H1 (cell line): ENCODE measurements at regions not wholly inside any gene's neighbourhood (a gene's known extent, or its start where the extent isn't known, plus 50 kb on each side); places are given as distances from the start of the nearest gene placed in this dataset.

Source experiments
- CTCF ChIA-PET: fragments of 300-600 bp; sonication (Branson Sonifier 250); formaldehyde crosslinking; loops from one replicate; lab custom pipeline; 2021; ENCODE audit not compliant: partially characterized antibody; lab: Charles Lee
- POLR2A ChIA-PET: fragments of 300-600 bp; sonication (Branson Sonifier 250); formaldehyde crosslinking; loops from one replicate; lab custom pipeline; 2021; ENCODE audit warnings: inconsistent platforms; ENCODE audit not compliant: partially characterized antibody; lab: Charles Lee
- DNase-seq, 2 experiments: peaks; one replicate each; pipeline versions ENCODE4 v3.0.0 to v3.0.0-alpha.2; 2010 to 2022; ENCODE audit warnings: low spot score in 2 of 2, low read depth in 1 of 2, mixed read lengths in 1 of 2
- FAIRE-seq: peaks from 2 replicates; lab custom pipeline; 2011; peaks lifted over from hg19 to GRCh38; lab: Jason Lieb, UNC
- H2AFZ ChIP-seq: 2 replicates; pipeline ENCODE4 v1.8.1; 2012; ENCODE audit warnings: low read length, inconsistent platforms
- H2AK5ac ChIP-seq: 2 replicates; pipeline ENCODE4 v1.6.1; 2013; ENCODE audit warnings: low read depth, low read length
- H2BK120ac ChIP-seq: replicated peaks from 2 replicates; pipeline ENCODE3; 2013; ENCODE audit warnings: low read depth, low read length, inconsistent platforms
- H2BK12ac ChIP-seq: 2 replicates; pipeline ENCODE4 v1.6.1; 2013; ENCODE audit warnings: low read depth, low read length
- H2BK15ac ChIP-seq: 2 replicates; pipeline ENCODE4 v1.6.1; 2013; ENCODE audit warnings: low read length
- H2BK20ac ChIP-seq: 2 replicates; pipeline ENCODE4 v1.6.1; 2013; ENCODE audit warnings: low read length
- H2BK5ac ChIP-seq: 2 replicates; pipeline ENCODE4 v1.6.1; 2013; ENCODE audit warnings: low read depth, low read length
- H3K14ac ChIP-seq: 2 replicates; pipeline ENCODE4 v1.6.1; 2013; ENCODE audit warnings: inconsistent platforms; ENCODE audit not compliant: insufficient read length
- H3K18ac ChIP-seq: 2 replicates; pipeline ENCODE4 v1.6.1; 2013; ENCODE audit warnings: low read length; ENCODE audit errors: extremely low read depth
- H3K23ac ChIP-seq: 2 replicates; pipeline ENCODE4 v1.6.1; 2013; ENCODE audit warnings: inconsistent platforms; ENCODE audit not compliant: insufficient read length
- H3K23me2 ChIP-seq: 2 replicates; pipeline ENCODE4 v1.6.1; 2013; ENCODE audit warnings: low read depth, low read length
- H3K27ac ChIP-seq: 2 replicates; pipeline ENCODE4 v1.6.1; 2011; ENCODE audit warnings: low read depth, low read length, inconsistent platforms
- H3K27me3 ChIP-seq, 4 experiments: replicated peaks in 1 of 4; 1 replicate in 1 of 4; 2 replicates in 3 of 4; pipeline versions ENCODE4 v1.6.1 to v1.8.1; 2011 to 2013; ENCODE audit warnings: low read length in 3 of 4, mild to moderate bottlenecking in 3 of 4, inconsistent platforms in 2 of 4, mixed read lengths in 2 of 4, moderate library complexity in 1 of 4; ENCODE audit not compliant: control insufficient read depth in 3 of 4, insufficient read depth in 3 of 4; ENCODE audit errors: extremely low read depth in 1 of 4
- H3K36me3 ChIP-seq, 4 experiments: 2 replicates each; pipeline versions ENCODE4 v1.6.1 to v1.8.1; 2011 to 2013; ENCODE audit warnings: mild to moderate bottlenecking in 4 of 4, low read length in 3 of 4, moderate library complexity in 2 of 4, control low read depth in 1 of 4, inconsistent platforms in 1 of 4; ENCODE audit not compliant: insufficient read depth in 4 of 4, control insufficient read depth in 2 of 4
- H3K4ac ChIP-seq: replicated peaks from 2 replicates; pipeline ENCODE3; 2013; ENCODE audit warnings: low read length, low read depth, mixed read lengths, inconsistent platforms; ENCODE audit not compliant: insufficient read length
- H3K4me1 ChIP-seq, 4 experiments: replicated peaks in 1 of 4; 1 replicate in 1 of 4; 2 replicates in 3 of 4; pipeline versions ENCODE4 v1.6.1 to v1.8.1; 2011 to 2013; ENCODE audit warnings: low read length in 3 of 4, inconsistent platforms in 2 of 4, mixed read lengths in 1 of 4; ENCODE audit not compliant: insufficient read depth in 4 of 4, control insufficient read depth in 3 of 4
- H3K4me2 ChIP-seq, 2 experiments: 2 replicates each; pipeline versions ENCODE4 v1.6.1 to v1.8.1; 2011 to 2013; ENCODE audit warnings: low read depth in 2 of 2, low read length in 2 of 2, control low read depth in 1 of 2, inconsistent platforms in 1 of 2, mild to moderate bottlenecking in 1 of 2; ENCODE audit not compliant: insufficient read depth in 1 of 2
- H3K4me3 ChIP-seq, 4 experiments: fragments of 200-600, 300-600 bp in 1 of 4; sonication (generic), shearing (Covaris generic), sonication (Bioruptor Twin) in 1 of 4; 2 replicates each; pipeline versions ENCODE4 v1.5.1 to v1.8.1; 2011 to 2016; ENCODE audit warnings: low read length in 4 of 4, low read depth in 3 of 4, control low read depth in 2 of 4, inconsistent platforms in 2 of 4, mild to moderate bottlenecking in 2 of 4, mixed read lengths in 1 of 4, moderate library complexity in 1 of 4; ENCODE audit not compliant: insufficient read depth in 2 of 4; ENCODE audit errors: extremely low read depth in 1 of 4
- H3K56ac ChIP-seq: replicated peaks from 2 replicates; pipeline ENCODE3; 2013; ENCODE audit warnings: low read depth, mild to moderate bottlenecking, mixed read lengths, low read length, inconsistent platforms; ENCODE audit not compliant: insufficient read length
- H3K79me1 ChIP-seq: 2 replicates; pipeline ENCODE4 v1.6.1; 2013; ENCODE audit warnings: low read depth, low read length, control low read depth
- H3K79me2 ChIP-seq, 2 experiments: 2 replicates each; pipeline versions ENCODE4 v1.6.1 to v1.8.1; 2012 to 2013; ENCODE audit warnings: low read length in 2 of 2, mild to moderate bottlenecking in 2 of 2, inconsistent platforms in 1 of 2; ENCODE audit not compliant: insufficient read depth in 2 of 2, control insufficient read depth in 1 of 2
- H3K9ac ChIP-seq, 4 experiments: replicated peaks in 1 of 4; 1 replicate in 1 of 4; 2 replicates in 3 of 4; pipeline versions ENCODE4 v1.6.1 to v1.8.1; 2011 to 2013; ENCODE audit warnings: low read depth in 3 of 4, low read length in 3 of 4, control low read depth in 2 of 4, mild to moderate bottlenecking in 2 of 4, moderate library complexity in 2 of 4, inconsistent platforms in 1 of 4; ENCODE audit errors: extremely low read depth in 1 of 4
- H3K9me3 ChIP-seq, 2 experiments: 2 replicates each; pipeline versions ENCODE4 v1.6.1 to v1.8.1; 2012 to 2013; ENCODE audit warnings: mild to moderate bottlenecking in 2 of 2, moderate library complexity in 2 of 2, control low read depth in 1 of 2, inconsistent platforms in 1 of 2, low read depth in 1 of 2, low read length in 1 of 2, mixed read lengths in 1 of 2; ENCODE audit not compliant: insufficient read depth in 2 of 2
- H4K20me1 ChIP-seq, 2 experiments: replicated peaks in 1 of 2; 2 replicates each; pipeline versions ENCODE3 to v1.8.1; 2011 to 2013; ENCODE audit warnings: inconsistent platforms in 2 of 2, low read length in 2 of 2, mild to moderate bottlenecking in 1 of 2; ENCODE audit not compliant: insufficient read depth in 2 of 2, control insufficient read depth in 1 of 2
- H4K5ac ChIP-seq: 2 replicates; pipeline ENCODE4 v1.6.1; 2013; ENCODE audit warnings: low read length, low read depth, mixed read lengths, inconsistent platforms; ENCODE audit not compliant: insufficient read length
- H4K8ac ChIP-seq: 2 replicates; pipeline ENCODE4 v1.8.0; 2013; ENCODE audit warnings: mild to moderate bottlenecking, moderate library complexity, low read length, inconsistent platforms; ENCODE audit not compliant: insufficient read depth; ENCODE audit errors: extremely low read depth
- H4K91ac ChIP-seq: replicated peaks from 2 replicates; pipeline ENCODE3; 2013; ENCODE audit warnings: low read length, mixed read lengths, inconsistent platforms; ENCODE audit not compliant: insufficient read length
- ASH2L ChIP-seq: fragments of 200-600, 300-600 bp; sonication (generic); IDR thresholded peaks from one replicate; pipeline ENCODE4 v1.7.1; 2017; ENCODE audit warnings: low read length
- CBX5 ChIP-seq: fragments of 300-800, 300-1000 bp; sonication (generic); IDR thresholded peaks from 2 replicates; pipeline ENCODE4 v1.7.1; 2016; ENCODE audit warnings: antibody characterized with exemption, low read length, low read depth
- MAFK ChIP-seq: IDR thresholded peaks from 2 replicates; pipeline ENCODE4 v1.6.1; 2012; ENCODE audit warnings: low read depth, mild to moderate bottlenecking, improper control_type of control experiment, low read length
- NRF1 ChIP-seq: IDR thresholded peaks from 2 replicates; pipeline ENCODE4 v1.6.1; 2011; ENCODE audit warnings: mild to moderate bottlenecking, low read depth, low read length, improper control_type of control experiment
- PHF8 ChIP-seq: fragments of 200-600 bp; sonication (generic); conservative IDR thresholded peaks from 2 replicates; pipeline ENCODE4 v1.7.1; 2012; ENCODE audit warnings: low read depth, mild to moderate bottlenecking, inconsistent platforms, low read length, moderate library complexity
- RBBP5 ChIP-seq: IDR thresholded peaks from 2 replicates; pipeline ENCODE4 v1.7.1; 2012; ENCODE audit warnings: low read depth, mild to moderate bottlenecking, inconsistent platforms, low read length, moderate library complexity, borderline replicate concordance
- RFX5 ChIP-seq: IDR thresholded peaks from 2 replicates; pipeline ENCODE4 v1.6.1; 2011; ENCODE audit warnings: low read depth, low read length, improper control_type of control experiment, borderline replicate concordance
- RNF2 ChIP-seq: fragments of 200-900, 300-1000 bp; sonication (generic); IDR thresholded peaks from 2 replicates; pipeline ENCODE4 v1.7.1; 2016; ENCODE audit warnings: borderline replicate concordance, low read depth, mild to moderate bottlenecking, antibody characterized with exemption, low read length; ENCODE audit not compliant: poor library complexity, severe bottlenecking; ENCODE audit errors: missing control alignments
- TAF1 ChIP-seq: IDR thresholded peaks from 2 replicates; pipeline ENCODE4 v1.6.1; 2011; ENCODE audit warnings: mild to moderate bottlenecking, low read depth, low read length
- WGBS, 2 experiments: shearing (Covaris generic) in 1 of 2; methylation state at CpG; one replicate each; pipeline versions ENCODE4 v1.1.6 to v1.1.7; 2013 to 2015; ENCODE audit warnings: low lambda C conversion rate in 2 of 2, mixed read lengths in 2 of 2, inconsistent platforms in 1 of 2, low coverage in 1 of 2, missing lambda C conversion rate in 1 of 2; ENCODE audit not compliant: insufficient replicate concordance in 2 of 2, insufficient coverage in 1 of 2, insufficient read length in 1 of 2; ENCODE audit errors: extremely low coverage in 1 of 2, missing lambda C conversion rate in 1 of 2; 5-methylcytosine and 5-hydroxymethylcytosine counted together

DNA sequence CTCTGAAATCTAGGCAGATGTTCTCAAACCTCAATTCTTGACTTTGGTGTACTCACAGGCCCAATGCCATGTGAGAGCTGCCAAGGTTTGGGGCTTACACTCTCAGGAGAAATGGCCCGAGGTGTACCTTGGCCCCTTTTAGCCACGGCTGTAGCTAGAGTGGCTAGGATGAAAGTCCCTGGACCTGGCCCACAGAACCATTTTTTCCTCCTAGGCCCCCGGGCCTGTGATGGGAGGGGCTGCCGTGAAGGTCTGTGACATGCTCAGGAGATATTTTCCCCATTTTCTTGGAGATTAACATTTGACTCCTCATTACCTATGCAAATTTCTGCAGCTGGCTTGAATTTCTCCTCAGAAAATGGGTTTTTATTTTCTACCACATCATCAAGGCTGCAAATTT is 1296.5 kb downstream of the MAT2B start:
- no peak overlapping the region for H3K18ac ChIP-seq
- no peak overlapping the region for H2AK5ac ChIP-seq
- WGBS, 2 experiments = 94% methylated on average over 4 of the region's 4 CpGs; no CpG with 5 or more reads in 1 of the 2 experiments
- no peak overlapping the region for H4K8ac ChIP-seq
- DNase-seq (no peak), FAIRE-seq (no peak)
- no peak overlapping the region for H4K5ac ChIP-seq
- H4K91ac ChIP-seq = no peak overlapping the region
- H3K9ac ChIP-seq = no peak overlapping the region
- H2BK120ac ChIP-seq = no peak overlapping the region
- no peaks in the 10 kb centered on the region for H3K23me2 ChIP-seq
- no peak overlapping the region for H2BK15ac ChIP-seq
- no peak overlapping the region for H2BK20ac ChIP-seq
- no peak overlapping the region for H3K4me2 ChIP-seq
- H2BK5ac ChIP-seq = no peak overlapping the region
- no peak overlapping the region for H3K14ac ChIP-seq
- no peak overlapping the region for H3K56ac ChIP-seq
- no peaks in the 10 kb centered on the region for H3K27me3 ChIP-seq
- no peak overlapping the region for H3K23ac ChIP-seq
- peaks cover 0 to 5% (median 0%) of the 10 kb centered on the region in 4 experiments; a peak in 2 of 8 replicates for H3K36me3 ChIP-seq
- H4K20me1 ChIP-seq = no peaks in the 10 kb centered on the region
- no peaks in the 10 kb centered on the region for H3K79me1 ChIP-seq
- ChIA-PET POLR2A (no interaction called here), CTCF (no interaction called here)
- H3K4me3 ChIP-seq = no peak overlapping the region
- no peak overlapping the region for H3K4ac ChIP-seq
- H3K4me1 ChIP-seq = peaks cover 0 to 5% (median 0%) of the 10 kb centered on the region in 4 experiments; a peak in 2 of 7 replicates
- no peak overlapping the region for H2BK12ac ChIP-seq
- H3K27ac ChIP-seq = no peak overlapping the region
- H2AFZ ChIP-seq = no peak overlapping the region
- no peaks in the 10 kb centered on the region for H3K79me2 ChIP-seq
- peaks cover 20 to 21% of the 10 kb centered on the region in 2 experiments for H3K9me3 ChIP-seq
- TF ChIP-seq ASH2L = no peak
- TF ChIP-seq NRF1 = no peak
- TF ChIP-seq RFX5 = no peak
- no peak for TF ChIP-seq TAF1
- no peak for TF ChIP-seq RBBP5
- no peak for TF ChIP-seq CBX5
- no peak for TF ChIP-seq RNF2
- no peak for TF ChIP-seq PHF8
- TF ChIP-seq MAFK = no peak
